IMR-90 (cell line): ENCODE measurements at regions not wholly inside any gene's neighbourhood (a gene's known extent, or its start where the extent isn't known, plus 50 kb on each side); places are given as distances from the start of the nearest gene placed in this dataset.

Experiments used
- ATAC-seq: fragments of 200-7000 bp; cut with Tn5 transposase; 2 replicates; pipeline ENCODE4 v1.9.1; 2020; ENCODE audit warnings: low read depth, mild to moderate bottlenecking, moderate library complexity
- BruUV-seq: library from RNA; stranded (reverse); fragments of 400-500 nt; replicated peaks from 2 replicates; lab custom pipeline; 2021; lab: Mats Ljungman, UMichigan
- CTCF ChIA-PET: fragments of 300-600 bp; formaldehyde crosslinking; extraction: SDS; loops from one replicate; lab custom pipeline; 2021; ENCODE audit warnings: antibody characterized with exemption; lab: Yijun Ruan, JAX
- POLR2A ChIA-PET: fragments of 300-600 bp; sonication (Branson Sonifier 250); formaldehyde crosslinking; loops from one replicate; lab custom pipeline; 2022; ENCODE audit warnings: antibody characterized with exemption; ENCODE audit not compliant: unreplicated experiment; lab: Charles Lee
- DNase-seq: peaks from one replicate; pipeline ENCODE4 v3.0.0; 2013
- H2AFZ ChIP-seq: replicated peaks from 2 replicates; pipeline ENCODE3; 2013; ENCODE audit warnings: low read length, mild to moderate bottlenecking; ENCODE audit not compliant: poor library complexity
- H2AK5ac ChIP-seq: 2 replicates; pipeline ENCODE4 v1.6.1; 2013; ENCODE audit warnings: low read depth, low read length, inconsistent platforms
- H2AK9ac ChIP-seq: replicated peaks from 2 replicates; pipeline ENCODE3; 2013; ENCODE audit warnings: mild to moderate bottlenecking, low read depth, low read length, moderate library complexity; ENCODE audit not compliant: poor library complexity
- H2BK120ac ChIP-seq: 2 replicates; pipeline ENCODE4 v1.6.1; 2013; ENCODE audit warnings: low read depth, low read length, inconsistent platforms
- H2BK15ac ChIP-seq: 3 replicates; pipeline ENCODE4 v1.6.1; 2013; ENCODE audit warnings: low read depth, low read length, inconsistent platforms
- H2BK20ac ChIP-seq: 2 replicates; pipeline ENCODE4 v1.6.1; 2013; ENCODE audit warnings: low read depth, mild to moderate bottlenecking, inconsistent platforms, low read length, moderate library complexity
- H2BK5ac ChIP-seq: 2 replicates; pipeline ENCODE4 v1.6.1; 2013; ENCODE audit warnings: mild to moderate bottlenecking, low read depth, low read length, inconsistent platforms; ENCODE audit not compliant: poor library complexity, severe bottlenecking
- H3K14ac ChIP-seq: replicated peaks from 2 replicates; pipeline ENCODE4 v1.6.1; 2013; ENCODE audit warnings: low read depth, low read length, inconsistent platforms
- H3K18ac ChIP-seq: 2 replicates; pipeline ENCODE4 v1.6.1; 2013; ENCODE audit warnings: low read depth, low read length, control low read depth
- H3K23ac ChIP-seq: 2 replicates; pipeline ENCODE4 v1.6.1; 2013; ENCODE audit warnings: low read depth, low read length, inconsistent platforms
- H3K27ac ChIP-seq: 2 replicates; pipeline ENCODE4 v1.5.1; 2013; ENCODE audit warnings: mild to moderate bottlenecking, control low read depth, low read length; ENCODE audit not compliant: insufficient read depth
- H3K27me3 ChIP-seq: 2 replicates; pipeline ENCODE4 v1.6.1; 2013; ENCODE audit warnings: low read length; ENCODE audit not compliant: control insufficient read depth, insufficient read depth
- H3K36me3 ChIP-seq: 2 replicates; pipeline ENCODE4 v1.6.1; 2013; ENCODE audit warnings: low read length, mixed read lengths; ENCODE audit not compliant: control insufficient read depth, insufficient read depth
- H3K4ac ChIP-seq: 2 replicates; pipeline ENCODE4 v1.6.1; 2013; ENCODE audit warnings: low read depth, low read length, inconsistent platforms
- H3K4me1 ChIP-seq: 2 replicates; pipeline ENCODE4 v1.6.1; 2013; ENCODE audit warnings: low read length, mixed read lengths; ENCODE audit not compliant: control insufficient read depth, insufficient read depth
- H3K4me2 ChIP-seq: 2 replicates; pipeline ENCODE4 v1.6.1; 2013; ENCODE audit warnings: low read depth, mild to moderate bottlenecking, control low read depth, low read length, moderate library complexity
- H3K4me3 ChIP-seq: 2 replicates; pipeline ENCODE4 v1.5.1; 2013; ENCODE audit warnings: low read depth, mild to moderate bottlenecking, control low read depth, low read length, moderate library complexity; ENCODE audit not compliant: insufficient read depth
- H3K56ac ChIP-seq: 2 replicates; pipeline ENCODE4 v1.6.1; 2013; ENCODE audit warnings: low read length, inconsistent platforms; ENCODE audit not compliant: insufficient read depth; ENCODE audit errors: extremely low read depth
- H3K79me1 ChIP-seq, 2 experiments: 2 replicates each; pipeline ENCODE4 v1.6.1; 2013; ENCODE audit warnings: low read length in 2 of 2, inconsistent platforms in 1 of 2, low read depth in 1 of 2
- H3K9ac ChIP-seq: 2 replicates; pipeline ENCODE4 v1.6.1; 2013; ENCODE audit warnings: low read depth, low read length, control low read depth
- H3K9me1 ChIP-seq: 2 replicates; pipeline ENCODE4 v1.6.1; 2013; ENCODE audit warnings: low read length, inconsistent platforms; ENCODE audit not compliant: insufficient read depth
- H3K9me3 ChIP-seq: 2 replicates; pipeline ENCODE4 v1.6.1; 2013; ENCODE audit warnings: low read length; ENCODE audit not compliant: control insufficient read depth, insufficient read depth
- H4K20me1 ChIP-seq: 2 replicates; pipeline ENCODE4 v1.6.1; 2013; ENCODE audit warnings: low read length, inconsistent platforms; ENCODE audit not compliant: insufficient read depth
- H4K5ac ChIP-seq: 2 replicates; pipeline ENCODE4 v1.6.1; 2013; ENCODE audit warnings: mild to moderate bottlenecking, low read depth, low read length, control low read depth
- H4K8ac ChIP-seq, 2 experiments: 2 replicates each; pipeline ENCODE4 v1.6.1; 2013; ENCODE audit warnings: low read depth in 2 of 2, low read length in 2 of 2, control low read depth in 1 of 2, inconsistent platforms in 1 of 2
- H4K91ac ChIP-seq: 2 replicates; pipeline ENCODE4 v1.6.1; 2013; ENCODE audit warnings: low read depth, low read length, inconsistent platforms; ENCODE audit not compliant: insufficient read depth
- BHLHE40 ChIP-seq: fragments of 150-350 bp; IDR thresholded peaks from 2 replicates; pipeline ENCODE4 v1.6.1; 2016; ENCODE audit warnings: mild to moderate bottlenecking, low read depth, low read length
- CEBPB ChIP-seq: IDR thresholded peaks from 2 replicates; pipeline ENCODE4 v1.6.1; 2012; ENCODE audit warnings: low read depth, low read length, improper control_type of control experiment
- CHD1 ChIP-seq: IDR thresholded peaks from 2 replicates; pipeline ENCODE4 v1.6.1; 2012; ENCODE audit warnings: low read depth, low read length, improper control_type of control experiment
- ELK1 ChIP-seq: fragments of 150-350 bp; IDR thresholded peaks from 2 replicates; pipeline ENCODE4 v1.6.1; 2016; ENCODE audit warnings: low read depth, mild to moderate bottlenecking, low read length, moderate library complexity, borderline replicate concordance
- FOS ChIP-seq: fragments of 150-350 bp; IDR thresholded peaks from 2 replicates; pipeline ENCODE4 v1.6.1; 2016; ENCODE audit warnings: low read depth, low read length
- MAZ ChIP-seq: IDR thresholded peaks from 2 replicates; pipeline ENCODE4 v1.6.1; 2012; ENCODE audit warnings: low read depth, mild to moderate bottlenecking, low read length, improper control_type of control experiment, moderate library complexity, borderline replicate concordance
- NFE2L2 ChIP-seq: fragments of 150-350 bp; IDR thresholded peaks from 2 replicates; pipeline ENCODE4 v1.6.1; 2016; ENCODE audit warnings: low read depth, mild to moderate bottlenecking, low read length
- RAD21 ChIP-seq: IDR thresholded peaks from 2 replicates; pipeline ENCODE4 v1.6.1; 2012; ENCODE audit warnings: low read length, improper control_type of control experiment
- RCOR1 ChIP-seq: IDR thresholded peaks from 2 replicates; pipeline ENCODE4 v1.6.1; 2012; ENCODE audit warnings: mild to moderate bottlenecking, low read length, improper control_type of control experiment; ENCODE audit not compliant: insufficient replicate concordance
- SMC3 ChIP-seq: fragments of 150-350 bp; IDR thresholded peaks from 2 replicates; pipeline ENCODE4 v1.6.1; 2016; ENCODE audit warnings: low read depth, mild to moderate bottlenecking, antibody characterized with exemption, low read length, moderate library complexity
- WGBS, 2 experiments: methylation state at CpG; one replicate each; pipeline versions ENCODE4 v1.1.5 to v1.1.7; 2013; ENCODE audit warnings: missing lambda C conversion rate in 2 of 2; ENCODE audit not compliant: insufficient read length in 1 of 2; ENCODE audit errors: extremely low coverage in 2 of 2; 5-methylcytosine and 5-hydroxymethylcytosine counted together
- dilution Hi-C: fragments of 300-500 bp; cut with HindIII; formaldehyde crosslinking; loops from one replicate; pipeline ENCODE4 v1.14.3; 2018; ENCODE audit warnings: low sequenced_read_pairs; ENCODE audit not compliant: unreplicated experiment
- in situ Hi-C: fragments of 300-500 bp; cut with MboI; formaldehyde crosslinking; loops from 3 replicates; pipeline ENCODE4 v1.14.3; 2019; ENCODE audit warnings: low sequenced_read_pairs, inconsistent platforms, mixed read lengths
- intact Hi-C: fragments of 100-400 bp; cut with micrococcal nuclease; formaldehyde crosslinking; loops from 2 replicates; pipeline ENCODE4 v1.10.0; 2022

GRCh38 chr3:80051602-80051962 lies 283.8 kb upstream of the ROBO1 start:
- no TSS peak for BruUV-seq
- ChIA-PET CTCF (no interaction called here), POLR2A (no interaction called here)
- H2BK5ac ChIP-seq: no peak overlapping the region
- H3K18ac ChIP-seq: no peak overlapping the region
- H3K36me3 ChIP-seq: no peaks in the 10 kb centered on the region
- no peak overlapping the region for H2BK15ac ChIP-seq
- no peaks in the 10 kb centered on the region for H3K9me1 ChIP-seq
- H3K56ac ChIP-seq: no peak overlapping the region
- ATAC-seq: no peak
- H3K27ac ChIP-seq: no peak overlapping the region
- no peak for DNase-seq
- H3K79me1 ChIP-seq: no peaks in the 10 kb centered on the region
- no peak overlapping the region for H2AK5ac ChIP-seq
- peaks cover 4% of the 10 kb centered on the region; the same call in 1 of the 2 replicates for H3K9me3 ChIP-seq
- no peak overlapping the region for H3K9ac ChIP-seq
- no peak overlapping the region for H2BK120ac ChIP-seq
- intact Hi-C loops: no loop called here
- no peak overlapping the region for H3K4ac ChIP-seq
- no peaks in the 10 kb centered on the region for H4K20me1 ChIP-seq
- H3K4me3 ChIP-seq: no peak overlapping the region
- no peaks in the 10 kb centered on the region for H3K4me1 ChIP-seq
- no peak overlapping the region for H3K23ac ChIP-seq
- no peak for TF ChIP-seq FOS
- TF ChIP-seq CEBPB: no peak
- no peak for TF ChIP-seq ELK1
- no peak for TF ChIP-seq CHD1
- no peak for TF ChIP-seq NFE2L2
- no peak for TF ChIP-seq RAD21
- no peak for TF ChIP-seq RCOR1
- TF ChIP-seq SMC3: no peak
- no peak for TF ChIP-seq BHLHE40
- no peak for TF ChIP-seq MAZ
- in situ Hi-C loops: no loop called here
- no peaks in the 10 kb centered on the region for H3K27me3 ChIP-seq
- no CpG with 5 or more reads among the region's 7 CpGs for WGBS, 2 experiments
- no peak overlapping the region for H2AK9ac ChIP-seq
- no peak overlapping the region for H4K5ac ChIP-seq
- H4K91ac ChIP-seq: no peak overlapping the region
- dilution Hi-C loops: no loop called here
- H3K4me2 ChIP-seq: no peak overlapping the region
- H2AFZ ChIP-seq: no peak overlapping the region
- no peak overlapping the region for H2BK20ac ChIP-seq
- no peak overlapping the region for H4K8ac ChIP-seq
- H3K14ac ChIP-seq: no peak overlapping the region
